Loucy (cell line): ENCODE measurements at regions not wholly inside any gene's neighbourhood (a gene's known extent, or its start where the extent isn't known, plus 50 kb on each side); places are given as distances from the start of the nearest gene placed in this dataset.

Experiments
- H2AFZ ChIP-seq: fragments of 200-600 bp; sonication (generic); 2 replicates; pipeline ENCODE4 v1.6.0; 2016; ENCODE audit warnings: antibody characterized with exemption, mild to moderate bottlenecking, low read length, moderate library complexity
- H3F3A ChIP-seq: fragments of 200-600 bp; 2 replicates; pipeline ENCODE4 v1.6.0; 2016; ENCODE audit warnings: antibody characterized with exemption, low read depth, mild to moderate bottlenecking
- H3K27me3 ChIP-seq: fragments of 200-600 bp; sonication (generic); 2 replicates; pipeline ENCODE4 v1.6.1; 2014; ENCODE audit warnings: low read length, mild to moderate bottlenecking; ENCODE audit not compliant: insufficient read depth, poor library complexity, severe bottlenecking
- H3K36me3 ChIP-seq: fragments of 200-600 bp; sonication (generic); 2 replicates; pipeline ENCODE4 v1.6.1; 2016; ENCODE audit warnings: low read length; ENCODE audit not compliant: insufficient read depth
- H3K4me1 ChIP-seq: fragments of 200-600 bp; sonication (generic); 2 replicates; pipeline ENCODE4 v1.5.1; 2014; ENCODE audit warnings: low read length, mild to moderate bottlenecking; ENCODE audit not compliant: insufficient read depth, poor library complexity, severe bottlenecking
- H3K4me2 ChIP-seq: fragments of 200-600 bp; sonication (generic); 2 replicates; pipeline ENCODE4 v1.6.0; 2014; ENCODE audit warnings: antibody characterized with exemption, low read length, low read depth, mild to moderate bottlenecking; ENCODE audit not compliant: poor library complexity, severe bottlenecking
- H3K4me3 ChIP-seq: fragments of 200-600 bp; sonication (generic); 2 replicates; pipeline ENCODE4 v1.5.1; 2014; ENCODE audit warnings: low read length, mild to moderate bottlenecking, mixed read lengths; ENCODE audit not compliant: poor library complexity, severe bottlenecking
- H3K79me2 ChIP-seq: fragments of 200-600 bp; sonication (generic); 2 replicates; pipeline ENCODE4 v1.6.1; 2014; ENCODE audit warnings: low read length; ENCODE audit not compliant: insufficient read depth
- H3K9ac ChIP-seq: fragments of 200-600 bp; sonication (generic); 2 replicates; pipeline ENCODE4 v1.6.0; 2014; ENCODE audit warnings: mild to moderate bottlenecking, low read depth, low read length, moderate library complexity; ENCODE audit not compliant: poor library complexity, severe bottlenecking
- H3K9me2 ChIP-seq: fragments of 200-600 bp; sonication (generic); replicated peaks from 2 replicates; pipeline ENCODE4 v1.6.1; 2016; ENCODE audit warnings: low read depth, low read length, mixed read lengths
- H3K9me3 ChIP-seq: fragments of 200-600 bp; sonication (generic); 2 replicates; pipeline ENCODE4 v1.6.1; 2014; ENCODE audit warnings: mild to moderate bottlenecking, antibody characterized with exemption, low read length, low read depth; ENCODE audit not compliant: insufficient read depth
- H4K20me1 ChIP-seq: fragments of 200-600 bp; sonication (generic); 2 replicates; pipeline ENCODE4 v1.6.0; 2014; ENCODE audit warnings: antibody characterized with exemption, low read length, mild to moderate bottlenecking; ENCODE audit not compliant: insufficient read depth, poor library complexity, severe bottlenecking
- EZH2phosphoT487 ChIP-seq: fragments of 200-600 bp; IDR thresholded peaks from 2 replicates; pipeline ENCODE4 v1.6.1; 2018; ENCODE audit warnings: antibody characterized with exemption, mild to moderate bottlenecking, moderate library complexity, borderline replicate concordance
- TF ChIP-seq, protein P1 (sequence below): fragments of 200-600 bp; sonication (generic); conservative IDR thresholded peaks from 2 replicates; pipeline ENCODE4 v1.5.1; 2014; ENCODE audit warnings: mild to moderate bottlenecking, antibody characterized with exemption, low read length

DNA sequence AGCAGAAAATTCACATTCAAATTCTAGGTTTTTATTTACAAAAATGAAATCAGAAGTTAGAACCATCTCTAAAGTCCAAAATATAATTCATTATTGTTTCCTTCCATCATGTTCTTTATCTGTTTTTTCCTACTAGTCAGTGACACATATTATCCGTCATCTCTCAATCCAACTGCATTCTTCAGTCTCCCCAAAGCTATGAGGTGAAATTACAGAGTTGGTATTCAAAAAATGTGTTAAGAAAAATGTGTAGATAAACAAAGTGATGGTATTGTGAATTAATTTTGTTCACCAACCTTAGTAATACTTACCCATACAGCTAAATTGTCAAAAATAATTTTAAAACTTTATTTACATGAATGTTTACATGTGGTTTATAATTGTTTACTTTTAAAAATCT, 448.7 kb upstream of the MIR17HG start:
- Histone ChIP-seq H3K36me3 (no peaks in the 10 kb centered on the region), H3K9ac (no peak overlapping the region), H3K9me3 (no peaks in the 10 kb centered on the region), H3K4me2 (no peak overlapping the region), H3K27me3 (no peaks in the 10 kb centered on the region), H3F3A (no peaks in the 10 kb centered on the region), H3K9me2 (no peaks in the 10 kb centered on the region), H3K4me1 (no peaks in the 10 kb centered on the region), H2AFZ (no peak overlapping the region), H4K20me1 (no peaks in the 10 kb centered on the region), H3K79me2 (no peaks in the 10 kb centered on the region), H3K4me3 (no peak overlapping the region)
- TF ChIP-seq EZH2phosphoT487: no peak

DNA sequence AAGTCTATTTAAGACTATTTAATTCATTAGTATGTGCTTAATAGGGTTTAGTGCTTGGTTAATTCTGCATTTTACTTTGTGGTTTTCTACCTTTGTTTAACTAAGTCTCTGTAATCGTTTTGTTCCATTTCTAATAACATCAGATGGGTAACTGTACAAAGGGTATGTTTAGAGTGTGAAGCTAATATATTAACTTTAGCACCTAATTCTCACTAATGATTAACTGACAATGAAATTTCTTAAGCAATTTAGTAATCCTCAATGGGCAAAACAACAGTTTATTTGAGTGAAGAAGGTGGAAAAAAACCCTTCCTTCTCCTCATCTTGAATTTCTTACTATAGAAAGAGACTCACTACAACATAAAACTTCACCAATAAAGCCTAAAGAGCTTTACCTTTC, 448.1 kb upstream of the MIR17HG start:
- H4K20me1 ChIP-seq: no peaks in the 10 kb centered on the region
- H3F3A ChIP-seq: no peaks in the 10 kb centered on the region
- no peaks in the 10 kb centered on the region for H3K9me3 ChIP-seq
- H3K4me2 ChIP-seq: no peak overlapping the region
- H3K79me2 ChIP-seq: no peaks in the 10 kb centered on the region
- no peaks in the 10 kb centered on the region for H3K27me3 ChIP-seq
- TF ChIP-seq EZH2phosphoT487: no peak
- TF ChIP-seq, protein P1, sequence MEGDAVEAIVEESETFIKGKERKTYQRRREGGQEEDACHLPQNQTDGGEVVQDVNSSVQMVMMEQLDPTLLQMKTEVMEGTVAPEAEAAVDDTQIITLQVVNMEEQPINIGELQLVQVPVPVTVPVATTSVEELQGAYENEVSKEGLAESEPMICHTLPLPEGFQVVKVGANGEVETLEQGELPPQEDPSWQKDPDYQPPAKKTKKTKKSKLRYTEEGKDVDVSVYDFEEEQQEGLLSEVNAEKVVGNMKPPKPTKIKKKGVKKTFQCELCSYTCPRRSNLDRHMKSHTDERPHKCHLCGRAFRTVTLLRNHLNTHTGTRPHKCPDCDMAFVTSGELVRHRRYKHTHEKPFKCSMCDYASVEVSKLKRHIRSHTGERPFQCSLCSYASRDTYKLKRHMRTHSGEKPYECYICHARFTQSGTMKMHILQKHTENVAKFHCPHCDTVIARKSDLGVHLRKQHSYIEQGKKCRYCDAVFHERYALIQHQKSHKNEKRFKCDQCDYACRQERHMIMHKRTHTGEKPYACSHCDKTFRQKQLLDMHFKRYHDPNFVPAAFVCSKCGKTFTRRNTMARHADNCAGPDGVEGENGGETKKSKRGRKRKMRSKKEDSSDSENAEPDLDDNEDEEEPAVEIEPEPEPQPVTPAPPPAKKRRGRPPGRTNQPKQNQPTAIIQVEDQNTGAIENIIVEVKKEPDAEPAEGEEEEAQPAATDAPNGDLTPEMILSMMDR: no peak
- H3K4me3 ChIP-seq: no peak overlapping the region
- no peak overlapping the region for H3K9ac ChIP-seq
- no peaks in the 10 kb centered on the region for H3K4me1 ChIP-seq
- H3K9me2 ChIP-seq: no peaks in the 10 kb centered on the region
- H3K36me3 ChIP-seq: no peaks in the 10 kb centered on the region
- H2AFZ ChIP-seq: no peak overlapping the region

DNA sequence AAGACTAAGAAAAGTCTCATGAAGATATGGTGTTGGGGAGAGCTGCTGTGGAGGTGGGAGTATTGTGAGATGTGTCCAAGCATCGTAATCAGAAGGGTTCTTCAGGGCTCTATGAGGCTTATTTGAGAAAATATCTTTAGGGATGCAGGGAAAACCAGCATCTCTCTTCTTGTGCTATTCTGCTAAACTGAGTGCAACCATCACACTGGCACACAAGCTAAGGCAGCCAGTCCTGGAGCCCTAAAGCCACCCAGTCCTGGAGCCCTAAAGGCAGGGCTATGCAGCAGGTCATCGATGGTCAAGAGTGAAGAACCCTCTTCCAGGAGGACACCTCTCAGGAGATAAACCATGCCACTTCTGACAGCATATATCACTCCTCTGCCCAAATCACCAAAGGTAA, 445.2 kb upstream of the MIR17HG start:
- Histone ChIP-seq H3F3A (no peaks in the 10 kb centered on the region), H3K4me3 (no peak overlapping the region), H2AFZ (no peak overlapping the region), H3K9me2 (no peaks in the 10 kb centered on the region), H3K36me3 (no peaks in the 10 kb centered on the region), H3K9ac (no peak overlapping the region), H3K27me3 (no peaks in the 10 kb centered on the region), H3K4me2 (no peak overlapping the region), H3K79me2 (no peaks in the 10 kb centered on the region), H3K9me3 (no peaks in the 10 kb centered on the region), H4K20me1 (no peaks in the 10 kb centered on the region), H3K4me1 (no peaks in the 10 kb centered on the region)
- no peak for TF ChIP-seq EZH2phosphoT487
- TF ChIP-seq, protein P1: no peak

DNA sequence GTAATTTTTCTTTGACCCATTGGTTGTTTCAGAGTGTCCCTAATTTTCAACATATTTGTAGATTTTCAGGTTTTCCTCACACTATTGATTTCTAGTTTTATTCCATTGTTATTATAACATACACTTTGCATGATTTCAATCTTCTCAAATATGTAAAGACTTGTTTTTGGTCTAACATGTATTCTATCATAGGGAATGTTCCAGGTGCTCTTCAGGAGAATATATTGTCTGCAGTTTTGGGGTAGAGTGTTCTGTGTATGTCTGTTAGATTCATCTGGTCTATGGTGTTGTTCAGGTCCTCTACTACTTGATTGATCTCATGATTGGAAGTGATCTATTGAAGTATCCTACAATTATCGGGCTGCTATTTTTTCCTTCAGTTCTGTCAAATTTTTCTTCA, 440.9 kb upstream of the MIR17HG start:
- Histone ChIP-seq H3K27me3 (no peaks in the 10 kb centered on the region), H3F3A (no peaks in the 10 kb centered on the region), H3K9me2 (no peaks in the 10 kb centered on the region), H3K36me3 (no peaks in the 10 kb centered on the region), H3K4me3 (no peak overlapping the region), H2AFZ (no peak overlapping the region), H3K79me2 (no peaks in the 10 kb centered on the region), H3K4me1 (no peaks in the 10 kb centered on the region), H3K9ac (no peak overlapping the region), H3K9me3 (no peaks in the 10 kb centered on the region), H3K4me2 (no peak overlapping the region), H4K20me1 (no peaks in the 10 kb centered on the region)
- TF ChIP-seq, protein P1: no peak
- TF ChIP-seq EZH2phosphoT487: no peak
